GM12878 (cell line): ENCODE measurements at regions not wholly inside any gene's neighbourhood (a gene's known extent, or its start where the extent isn't known, plus 50 kb on each side); places are given as distances from the start of the nearest gene placed in this dataset.
A peak's percentile ranks its signal among the peaks of the same experiment; 100 is the strongest.

Experiments
- ATAC-seq: fragments of 200-7000 bp; cut with Tn5 transposase; 3 replicates; pipeline ENCODE4 v1.9.1; 2020; ENCODE audit warnings: mild to moderate bottlenecking, moderate library complexity
- BruUV-seq: library from RNA; stranded (reverse); fragments of 400-500 nt; replicated peaks from 2 replicates; lab custom pipeline; 2021; lab: Mats Ljungman, UMichigan
- CTCF ChIA-PET: fragments of 300-600 bp; sonication (Branson Sonifier 250); formaldehyde crosslinking; extraction: SDS; loops from one replicate; lab custom pipeline; 2021; ENCODE audit warnings: inconsistent platforms; lab: Yijun Ruan, JAX
- POLR2A ChIA-PET: fragments of 350-600 bp; formaldehyde crosslinking; extraction: SDS; loops from one replicate; lab custom pipeline; 2021; ENCODE audit warnings: inconsistent platforms; lab: Charles Lee
- RAD21 ChIA-PET: fragments of 300-600 bp; sonication (Branson Sonifier 250); formaldehyde crosslinking; loops from one replicate; lab custom pipeline; 2023; ENCODE audit warnings: antibody characterized with exemption; ENCODE audit not compliant: unreplicated experiment; lab: Charles Lee
- SMC1A ChIA-PET: fragments of 300-600 bp; sonication (Branson Sonifier 250); formaldehyde crosslinking; loops from one replicate; lab custom pipeline; 2023; ENCODE audit not compliant: unreplicated experiment, uncharacterized antibody; lab: Charles Lee
- DNase-seq: peaks from one replicate; pipeline ENCODE4 v3.0.0-alpha.2; 2011; ENCODE audit warnings: low read depth, low spot score
- FAIRE-seq: peaks from 3 replicates; lab custom pipeline; 2011; peaks lifted over from hg19 to GRCh38; lab: Jason Lieb, UNC
- H2AFZ ChIP-seq: 2 replicates; pipeline ENCODE4 v1.6.0; 2011; ENCODE audit warnings: low read depth, low read length, control low read depth; ENCODE audit not compliant: control insufficient read depth
- H3K27ac ChIP-seq: 2 replicates; pipeline ENCODE4 v1.5.1; 2011; ENCODE audit warnings: control low read depth; ENCODE audit not compliant: control insufficient read depth, insufficient read depth
- H3K27me3 ChIP-seq, 2 experiments: replicated peaks in 1 of 2; 2 replicates each; pipeline versions ENCODE4 v1.6.0 to v1.6.1; 2011; ENCODE audit warnings: low read length in 1 of 2; ENCODE audit not compliant: control insufficient read depth in 2 of 2, insufficient read depth in 2 of 2
- H3K36me3 ChIP-seq, 2 experiments: 2 replicates each; pipeline ENCODE4 v1.5.1; 2011; ENCODE audit warnings: low read length in 1 of 2; ENCODE audit not compliant: control insufficient read depth in 2 of 2, insufficient read depth in 2 of 2
- H3K4me1 ChIP-seq: 2 replicates; pipeline ENCODE4 v1.6.1; 2011; ENCODE audit warnings: mild to moderate bottlenecking, low read length, moderate library complexity, mixed read lengths; ENCODE audit not compliant: control insufficient read depth, insufficient read depth
- H3K4me2 ChIP-seq: 2 replicates; pipeline ENCODE4 v1.6.0; 2011; ENCODE audit warnings: control low read depth; ENCODE audit not compliant: control insufficient read depth, insufficient read depth
- H3K4me3 ChIP-seq: fragments of 200-600 bp; sonication (generic); 2 replicates; pipeline ENCODE4 v1.5.1; 2016
- H3K79me2 ChIP-seq: 2 replicates; pipeline ENCODE4 v1.6.0; 2011; ENCODE audit warnings: low read length; ENCODE audit not compliant: control insufficient read depth, insufficient read depth
- H3K9ac ChIP-seq: 2 replicates; pipeline ENCODE4 v1.8.0; 2011; ENCODE audit warnings: low read length, control low read depth, mixed read lengths; ENCODE audit not compliant: control insufficient read depth, insufficient read depth
- H3K9me3 ChIP-seq: replicated peaks from 3 replicates; pipeline ENCODE4 v1.5.1; 2011; ENCODE audit warnings: mild to moderate bottlenecking, low read length; ENCODE audit not compliant: control insufficient read depth, insufficient read depth
- H4K20me1 ChIP-seq: 2 replicates; pipeline ENCODE4 v1.6.0; 2011; ENCODE audit not compliant: control insufficient read depth, insufficient read depth
- CHD1 ChIP-seq: IDR thresholded peaks from 2 replicates; pipeline ENCODE4 v1.6.1; 2012; ENCODE audit warnings: low read depth, low read length, improper control_type of control experiment
- FOXK2 ChIP-seq: fragments of 450-650 bp; IDR thresholded peaks from 2 replicates; pipeline ENCODE4 v1.6.1; 2017; ENCODE audit warnings: mild to moderate bottlenecking, moderate library complexity
- IRF4 ChIP-seq: IDR thresholded peaks from 2 replicates; pipeline ENCODE4 v1.6.1; 2011; ENCODE audit warnings: low read depth, low read length
- MEF2A ChIP-seq: IDR thresholded peaks from 2 replicates; pipeline ENCODE4 v1.6.1; 2011; ENCODE audit warnings: low read depth, mild to moderate bottlenecking, low read length, moderate library complexity; ENCODE audit not compliant: insufficient read depth
- MEF2B ChIP-seq: fragments of 450-650 bp; IDR thresholded peaks from 2 replicates; pipeline ENCODE4 v1.6.1; 2018; ENCODE audit warnings: mild to moderate bottlenecking, moderate library complexity; ENCODE audit not compliant: partially characterized antibody, poor library complexity, severe bottlenecking
- MTA2 ChIP-seq: fragments of 450-650 bp; IDR thresholded peaks from 2 replicates; pipeline ENCODE4 v1.6.1; 2016; ENCODE audit warnings: low read depth, mild to moderate bottlenecking, moderate library complexity
- MYB ChIP-seq: fragments of 150-350 bp; IDR thresholded peaks from 2 replicates; pipeline ENCODE4 v1.6.1; 2014; ENCODE audit warnings: mild to moderate bottlenecking, low read depth, low read length, borderline replicate concordance
- PML ChIP-seq: IDR thresholded peaks from 2 replicates; pipeline ENCODE4 v1.6.1; 2012; ENCODE audit warnings: low read length, inconsistent platforms
- SMAD5 ChIP-seq: IDR thresholded peaks from 2 replicates; pipeline ENCODE4 v1.6.1; 2016; ENCODE audit warnings: antibody characterized with exemption, low read depth
- WRNIP1 ChIP-seq: IDR thresholded peaks from 2 replicates; pipeline ENCODE4 v1.6.1; 2011; ENCODE audit warnings: low read depth, low read length, improper control_type of control experiment, borderline replicate concordance
- ZSCAN29 ChIP-seq: fragments of 450-650 bp; IDR thresholded peaks from 2 replicates; pipeline ENCODE4 v1.6.1; 2017; ENCODE audit warnings: mild to moderate bottlenecking, moderate library complexity
- WGBS: methylation state at CpG from one replicate; pipeline ENCODE4 v1.1.6; 2016; ENCODE audit warnings: low lambda C conversion rate; ENCODE audit not compliant: insufficient replicate concordance, insufficient coverage; ENCODE audit errors: missing lambda C conversion rate; 5-methylcytosine and 5-hydroxymethylcytosine counted together
- in situ Hi-C: fragments of 300-500 bp; cut with MboI; formaldehyde crosslinking; loops from 9 replicates; pipeline ENCODE4 v1.14.3; 2018; ENCODE audit warnings: mixed read lengths
- intact Hi-C: fragments of 100-400 bp; cut with micrococcal nuclease; formaldehyde crosslinking; loops from one replicate; pipeline ENCODE4 v1.14.2; 2022; ENCODE audit not compliant: unreplicated experiment
- TF ChIP-seq, protein P1 (sequence below): IDR thresholded peaks from 2 replicates; pipeline ENCODE4 v1.6.1; 2011; ENCODE audit warnings: borderline replicate concordance, low read depth, mild to moderate bottlenecking, moderate library complexity, low read length; ENCODE audit not compliant: insufficient read depth, poor library complexity, severe bottlenecking

DNA sequence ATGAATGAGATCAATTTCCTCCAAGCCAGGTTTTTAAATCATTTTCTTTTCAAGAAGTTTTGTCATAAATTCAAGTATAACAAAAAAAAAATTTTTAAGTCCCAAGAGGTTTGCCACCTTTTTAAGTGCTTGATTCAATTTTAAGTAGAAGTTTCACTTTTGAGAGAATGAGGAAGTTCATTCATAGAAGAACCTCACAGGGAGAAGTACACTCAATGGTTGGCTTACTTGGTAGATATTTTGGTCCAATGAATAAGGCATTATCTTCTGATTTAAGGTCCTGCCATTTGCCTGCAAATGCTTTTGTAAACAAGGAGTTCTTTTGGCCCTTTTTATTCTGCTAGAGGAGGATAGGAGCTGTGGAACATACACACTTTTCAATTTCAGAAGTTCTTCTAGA, 96.7 kb upstream of the NOVA1 start:
- Histone ChIP-seq H2AFZ (no peak overlapping the region), H3K4me1 (no peaks in the 10 kb centered on the region), H3K9ac (no peak overlapping the region), H3K36me3 (no peaks in the 10 kb centered on the region), H4K20me1 (no peaks in the 10 kb centered on the region), H3K79me2 (no peaks in the 10 kb centered on the region), H3K27me3 (no peaks in the 10 kb centered on the region), H3K9me3 (no peaks in the 10 kb centered on the region), H3K4me2 (no peak overlapping the region), H3K27ac (no peak overlapping the region), H3K4me3 (no peak overlapping the region)
- FAIRE-seq (no peak), DNase-seq (no peak), ATAC-seq (no peak)
- intact Hi-C loops (no loop called here), in situ Hi-C loops (no loop called here)
- ChIA-PET RAD21 (no interaction called here), POLR2A (no interaction called here), CTCF (interaction anchor here (0.7 kb wide), 1 partner anchor 98 kb away, joined by 3 read pairs; no protein-coding TSS in a partner anchor), SMC1A (no interaction called here)
- TF ChIP-seq MEF2B (peak; percentile 50), MEF2A (no peak), MTA2 (no peak)
- no TSS peak for BruUV-seq

DNA sequence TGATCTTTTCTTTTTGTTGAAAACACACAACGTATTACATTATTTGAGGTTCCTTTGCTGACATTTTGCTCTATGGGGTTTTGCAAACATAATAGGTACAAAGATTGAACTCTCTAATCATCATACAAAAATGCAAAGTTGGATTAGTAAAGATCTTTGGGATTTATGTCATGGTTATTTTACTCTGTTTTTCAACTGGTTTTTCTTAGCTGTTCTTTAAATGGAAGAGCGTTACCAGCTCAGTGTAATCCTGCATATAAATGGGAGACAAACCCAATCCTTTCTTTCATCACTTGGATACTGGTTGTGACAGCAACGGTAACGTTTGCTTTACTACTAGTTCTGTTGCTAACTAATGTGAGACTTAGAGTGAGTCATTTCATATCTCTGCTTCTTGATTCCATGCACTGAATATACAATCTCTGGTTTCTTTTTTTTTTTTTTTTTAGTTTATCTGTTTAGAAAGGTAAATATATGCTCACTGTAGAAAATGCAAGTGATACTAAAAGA, 104.9 kb upstream of the NOVA1 start:
- intact Hi-C loops = no loop called here
- BruUV-seq = no TSS peak
- 3% methylated on average over 4 of the region's 4 CpGs for WGBS

More for the DNA sequence above, 104.9 kb upstream of the NOVA1 start:
- H3K4me2 ChIP-seq = no peak overlapping the region
- in situ Hi-C loops = no loop called here
- ChIA-PET POLR2A (no interaction called here), CTCF (no interaction called here), RAD21 (no interaction called here), SMC1A (no interaction called here)
- no peak overlapping the region for H3K27ac ChIP-seq
- DNase-seq (no peak), FAIRE-seq (no peak), ATAC-seq (no peak)
- H3K4me3 ChIP-seq = no peak overlapping the region
- no peak for TF ChIP-seq ZSCAN29
- TF ChIP-seq FOXK2 = no peak
- TF ChIP-seq PML = no peak
- no peak for TF ChIP-seq CHD1
- TF ChIP-seq MYB = no peak
- TF ChIP-seq WRNIP1 = no peak
- TF ChIP-seq, protein P1, sequence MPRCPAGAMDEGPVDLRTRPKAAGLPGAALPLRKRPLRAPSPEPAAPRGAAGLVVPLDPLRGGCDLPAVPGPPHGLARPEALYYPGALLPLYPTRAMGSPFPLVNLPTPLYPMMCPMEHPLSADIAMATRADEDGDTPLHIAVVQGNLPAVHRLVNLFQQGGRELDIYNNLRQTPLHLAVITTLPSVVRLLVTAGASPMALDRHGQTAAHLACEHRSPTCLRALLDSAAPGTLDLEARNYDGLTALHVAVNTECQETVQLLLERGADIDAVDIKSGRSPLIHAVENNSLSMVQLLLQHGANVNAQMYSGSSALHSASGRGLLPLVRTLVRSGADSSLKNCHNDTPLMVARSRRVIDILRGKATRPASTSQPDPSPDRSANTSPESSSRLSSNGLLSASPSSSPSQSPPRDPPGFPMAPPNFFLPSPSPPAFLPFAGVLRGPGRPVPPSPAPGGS = no peak
- TF ChIP-seq IRF4 = no peak
- TF ChIP-seq SMAD5 = no peak
- H4K20me1 ChIP-seq = no peaks in the 10 kb centered on the region
- H3K36me3 ChIP-seq = no peaks in the 10 kb centered on the region
- no peak overlapping the region for H2AFZ ChIP-seq
- H3K27me3 ChIP-seq = no peaks in the 10 kb centered on the region
- H3K9ac ChIP-seq = no peak overlapping the region
- H3K9me3 ChIP-seq = no peaks in the 10 kb centered on the region
- H3K4me1 ChIP-seq = no peaks in the 10 kb centered on the region
- H3K79me2 ChIP-seq = no peaks in the 10 kb centered on the region
